ENCODE measurements at regions not wholly inside any gene's neighbourhood (a gene's known extent, or its start where the extent isn't known, plus 50 kb on each side); places are given as distances from the start of the nearest gene placed in this dataset.
"Not testable (repeated sequence)": the region's sequence is repeated elsewhere in the genome, so short reads cannot be mapped to it uniquely, and the experiment has no call there.

DNA sequence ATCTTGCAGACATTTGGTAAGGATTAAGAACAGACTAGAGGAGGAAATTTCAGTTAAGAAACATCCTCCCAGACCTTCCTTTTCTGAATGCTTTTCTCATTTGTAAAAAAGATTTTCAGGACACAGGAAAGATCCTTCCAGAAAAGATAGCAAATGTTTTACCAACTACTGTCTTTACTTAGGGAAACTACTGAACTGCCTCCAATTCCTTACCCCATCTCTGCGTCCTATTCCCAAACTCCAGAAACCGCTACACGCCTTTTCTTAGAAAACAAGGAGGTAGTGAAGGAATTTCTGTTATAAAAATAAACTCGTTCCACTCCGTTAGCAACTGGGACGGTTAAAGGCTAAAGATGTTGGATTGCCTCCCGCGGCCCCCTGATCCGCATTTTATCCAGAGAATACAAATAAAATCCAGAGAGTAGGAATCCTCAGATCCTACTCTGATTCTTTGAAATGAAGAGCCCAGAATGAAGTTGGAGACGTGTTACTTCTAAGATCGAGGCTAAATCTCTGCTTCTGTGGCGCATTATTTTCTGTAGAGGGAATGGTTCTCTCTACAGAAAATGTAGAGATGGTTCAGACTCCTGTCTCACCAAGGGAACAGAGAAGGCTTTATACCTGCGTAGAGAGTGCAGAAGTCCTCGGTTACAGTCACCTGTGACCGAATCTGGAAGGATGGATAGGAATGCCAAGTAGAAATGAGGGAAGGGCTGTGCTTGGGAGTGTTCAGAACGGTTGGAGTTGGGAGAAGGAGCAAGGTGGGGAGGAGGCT lies 133.0 kb downstream of the GPX5 start:
- Mint-ChIP-seq H3K36me3 (no peaks in the 10 kb centered on the region), H3K27ac (peak overlapping the region; percentile 74 to 87 (median 79)), H3K4me3 (peak overlapping the region; percentile 73 to 90 (median 86)), H3K4me1 (peaks cover 19 to 26% (median 21%) of the 10 kb centered on the region in 3 donors), H3K9me3 (peaks cover 0 to 9% (median 0%) of the 10 kb centered on the region in 3 donors), H3K27me3 (peaks cover 33% of the 10 kb centered on the region)

DNA sequence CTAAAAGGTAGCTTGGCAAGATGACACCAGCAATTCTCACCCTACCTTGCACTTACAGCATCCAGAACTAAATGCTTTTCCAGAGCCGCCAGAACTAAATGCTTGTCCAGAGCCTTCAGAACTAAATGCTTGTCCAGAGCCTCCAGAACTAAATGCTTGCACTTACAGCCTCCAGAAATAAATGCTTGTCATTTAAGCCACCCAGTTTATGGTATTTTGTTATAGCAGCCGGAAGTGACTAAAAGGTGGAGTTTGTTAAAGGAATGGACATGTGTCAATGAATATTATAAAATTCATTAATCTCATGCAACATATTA lies 133.5 kb downstream of the GPX5 start:
- Mint-ChIP-seq H3K27me3 (peaks cover 33% of the 10 kb centered on the region), H3K4me1 (peaks cover 19 to 26% (median 21%) of the 10 kb centered on the region in 3 donors), H3K27ac (no peak overlapping the region), H3K36me3 (no peaks in the 10 kb centered on the region), H3K9me3 (peaks cover 0 to 9% (median 0%) of the 10 kb centered on the region in 3 donors), H3K4me3 (peak overlapping the region in 1 of 4 donors; percentile 41)

- Mint-ChIP-seq H3K9me3 (peaks cover 2 to 9% (median 3%) of the 10 kb centered on the region in 3 donors), H3K27me3 (peaks cover 33% of the 10 kb centered on the region), H3K4me3 (no peak overlapping the region), H3K27ac (no peak overlapping the region), H3K36me3 (no peaks in the 10 kb centered on the region), H3K4me1 (peaks cover 19 to 25% (median 21%) of the 10 kb centered on the region in 3 donors)
Observed at GRCh38 chr6:28661097-28661713, 135.5 kb downstream of the GPX5 start.

DNA sequence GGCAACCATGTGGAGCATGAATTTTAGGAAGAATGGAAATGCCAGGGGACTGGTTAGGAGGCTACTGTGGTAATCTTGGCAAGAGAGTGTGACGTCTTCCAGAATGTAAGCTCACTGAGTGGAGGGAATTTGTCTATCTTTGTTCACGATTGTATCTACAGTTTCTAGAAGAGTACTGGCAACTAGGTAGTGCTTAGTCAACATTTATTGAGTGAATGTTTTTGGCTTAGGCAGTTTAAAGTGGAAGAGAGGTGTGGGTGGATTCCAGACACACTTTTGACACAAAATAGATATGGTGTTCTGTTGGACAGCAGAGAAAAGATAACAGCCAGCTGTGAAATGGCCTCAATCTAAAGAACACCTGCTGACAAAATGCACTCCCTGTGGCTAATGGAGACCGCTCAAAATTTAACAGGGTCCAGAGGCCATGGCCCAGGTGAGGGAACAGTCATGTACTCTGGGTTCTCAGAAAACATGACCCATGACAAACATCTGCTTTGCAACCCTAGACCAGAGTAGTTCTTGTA lies 139.3 kb downstream of the GPX5 start:
- Mint-ChIP-seq H3K36me3 (no peaks in the 10 kb centered on the region), H3K9me3 (peaks cover 0 to 3% (median 2%) of the 10 kb centered on the region in 3 donors), H3K4me1 (no peaks in the 10 kb centered on the region), H3K27me3 (peaks cover 7% of the 10 kb centered on the region), H3K4me3 (no peak overlapping the region), H3K27ac (no peak overlapping the region)

- Mint-ChIP-seq H3K9me3 (peaks cover 4 to 10% (median 4%) of the 10 kb centered on the region in 3 donors), H3K36me3 (peaks cover 2% of the 10 kb centered on the region), H3K4me3 (peak overlapping the region in 2 of 4 donors; percentile 43 to 56), H3K4me1 (peaks cover 0 to 9% (median 5%) of the 10 kb centered on the region in 3 donors), H3K27me3 (peaks cover 46% of the 10 kb centered on the region), H3K27ac (no peak overlapping the region)
Observed at GRCh38 chr6:28673417-28673786, 147.7 kb downstream of the GPX5 start.

GRCh38 chr6:28673787-28674671 lies 148.3 kb downstream of the GPX5 start:
- Mint-ChIP-seq H3K4me1 (peaks cover 0 to 9% (median 5%) of the 10 kb centered on the region in 3 donors), H3K27me3 (peaks cover 44% of the 10 kb centered on the region)

DNA sequence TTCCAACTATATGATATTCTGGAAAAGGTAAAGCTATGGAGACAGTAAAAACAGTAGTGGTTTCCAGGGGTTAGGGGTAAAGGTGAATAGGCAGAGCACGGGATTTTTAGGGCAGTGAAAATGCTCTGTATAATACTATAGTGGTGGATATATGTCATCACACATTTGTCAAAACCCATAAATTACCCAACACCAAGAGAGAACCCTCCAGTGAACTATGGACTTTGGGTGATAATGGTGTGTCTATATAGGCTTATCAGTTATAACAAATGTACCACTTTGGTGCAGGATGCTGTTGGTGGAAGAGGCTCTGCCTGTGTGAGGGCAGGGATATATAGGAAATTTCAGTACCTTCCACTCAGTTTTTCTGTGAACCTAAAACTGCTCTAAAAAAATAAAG lies 149.9 kb downstream of the GPX5 start:
- Mint-ChIP-seq H3K4me1 (peaks cover 0 to 9% (median 5%) of the 10 kb centered on the region in 3 donors), H3K27me3 (peaks cover 46% of the 10 kb centered on the region), H3K4me3 (no peak overlapping the region), H3K9me3 (peaks cover 2 to 10% (median 4%) of the 10 kb centered on the region in 3 donors), H3K27ac (no peak overlapping the region), H3K36me3 (peaks cover 2% of the 10 kb centered on the region)

More at GRCh38 chr6:28673787-28674671, 148.3 kb downstream of the GPX5 start:
- Mint-ChIP-seq H3K36me3 (peaks cover 2% of the 10 kb centered on the region), H3K9me3 (peaks cover 4 to 10% (median 4%) of the 10 kb centered on the region in 3 donors), H3K27ac (peak overlapping the region in 1 of 3 donors; percentile 65), H3K4me3 (peak overlapping the region in 3 of 4 donors; percentile 43 to 83 (median 66))

DNA sequence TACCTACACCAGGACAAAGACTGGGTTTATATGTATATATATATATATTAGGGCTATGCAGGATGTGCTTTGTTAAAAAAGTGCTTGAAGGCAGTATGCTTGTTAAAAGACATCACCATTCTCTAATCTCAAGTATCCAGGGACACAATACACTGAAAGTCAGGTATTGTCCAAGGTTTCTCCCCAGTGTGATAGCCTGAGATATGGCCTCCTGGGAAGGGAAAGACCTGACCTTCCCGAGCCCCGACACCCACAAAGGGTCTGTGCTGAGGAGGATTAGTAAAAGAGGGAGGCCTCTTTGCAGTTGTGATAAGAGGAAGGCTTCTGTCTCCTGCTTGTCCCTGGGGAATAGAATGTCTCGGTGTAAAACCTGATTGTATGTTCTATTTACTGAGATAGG lies 156.9 kb downstream of the GPX5 start:
- H3K9me3 Mint-ChIP-seq: no peaks in the 10 kb centered on the region
- H3K36me3 Mint-ChIP-seq: no peaks in the 10 kb centered on the region
- peaks cover 46% of the 10 kb centered on the region for H3K27me3 Mint-ChIP-seq
- H3K27ac Mint-ChIP-seq: no peak overlapping the region
- H3K4me1 Mint-ChIP-seq: peaks cover 0 to 3% (median 0%) of the 10 kb centered on the region in 3 donors
- no peak overlapping the region for H3K4me3 Mint-ChIP-seq

- not testable (repeated sequence) for H3K27ac Mint-ChIP-seq, H3K9me3 Mint-ChIP-seq, H3K36me3 Mint-ChIP-seq, H3K4me1 Mint-ChIP-seq
- peaks cover 46% of the 10 kb centered on the region for H3K27me3 Mint-ChIP-seq
- peak overlapping the region in 1 of 4 donors; percentile 2 for H3K4me3 Mint-ChIP-seq
Observed at GRCh38 chr6:28682956-28683685, 157.4 kb downstream of the GPX5 start.

GRCh38 chr6:28683945-28684538 lies 158.4 kb downstream of the GPX5 start:
- H3K27me3 Mint-ChIP-seq: peaks cover 50% of the 10 kb centered on the region
- H3K27ac Mint-ChIP-seq: no peak overlapping the region

GRCh38 chr6:28685960-28686359 lies 160.3 kb downstream of the GPX5 start:
- H3K4me1 Mint-ChIP-seq, H3K27ac Mint-ChIP-seq, H3K9me3 Mint-ChIP-seq, H3K4me3 Mint-ChIP-seq, H3K36me3 Mint-ChIP-seq: not testable (repeated sequence)
- H3K27me3 Mint-ChIP-seq: peaks cover 50% of the 10 kb centered on the region

More at GRCh38 chr6:28683945-28684538, 158.4 kb downstream of the GPX5 start:
- Mint-ChIP-seq H3K9me3 (no peaks in the 10 kb centered on the region), H3K4me3 (no peak overlapping the region), H3K36me3 (no peaks in the 10 kb centered on the region), H3K4me1 (peaks cover 0 to 3% (median 0%) of the 10 kb centered on the region in 3 donors)

DNA sequence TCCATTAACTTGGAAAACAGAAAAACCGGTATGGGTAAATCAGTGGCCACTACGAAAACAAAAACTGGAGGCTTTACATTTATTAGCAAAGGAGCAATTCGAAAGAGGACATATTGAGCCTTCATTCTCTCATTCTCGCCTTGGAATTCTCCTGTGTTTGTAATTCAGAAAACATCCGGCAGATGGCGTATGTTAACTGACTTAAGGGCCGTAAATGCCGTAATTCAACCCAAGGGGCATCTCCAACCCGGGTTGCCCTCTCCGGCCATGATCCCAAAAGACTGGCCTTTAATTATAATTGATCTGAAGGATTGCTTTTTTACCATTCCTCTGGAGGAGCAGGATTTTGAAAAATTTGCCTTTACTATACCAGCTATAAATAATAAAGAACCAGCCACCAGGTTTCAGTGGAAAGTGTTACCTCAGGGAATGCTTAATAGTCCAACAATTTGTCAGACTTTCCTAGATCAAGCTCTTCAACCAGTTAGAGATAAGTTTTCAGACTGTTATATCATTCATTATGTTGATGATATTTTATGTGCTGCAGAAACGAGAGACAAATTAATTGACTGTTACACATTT lies 160.9 kb downstream of the GPX5 start:
- H3K4me3 Mint-ChIP-seq, H3K4me1 Mint-ChIP-seq, H3K36me3 Mint-ChIP-seq, H3K9me3 Mint-ChIP-seq: not testable (repeated sequence)
- Mint-ChIP-seq H3K27ac (peak overlapping the region in 1 of 3 donors; percentile 40), H3K27me3 (peaks cover 50% of the 10 kb centered on the region)

GRCh38 chr6:28687309-28687981 lies 161.8 kb downstream of the GPX5 start:
- H3K4me3 Mint-ChIP-seq, H3K9me3 Mint-ChIP-seq, H3K36me3 Mint-ChIP-seq, H3K4me1 Mint-ChIP-seq: not testable (repeated sequence)
- Mint-ChIP-seq H3K27me3 (peaks cover 43% of the 10 kb centered on the region), H3K27ac (peak overlapping the region in 1 of 3 donors; percentile 54)

Data from IgD-negative memory B cell (primary cell).